HK-2 (cell line): ENCODE measurements at regions not wholly inside any gene's neighbourhood (a gene's known extent, or its start where the extent isn't known, plus 50 kb on each side); places are given as distances from the start of the nearest gene placed in this dataset.
"Not testable (repeated sequence)": the region's sequence is repeated elsewhere in the genome, so short reads cannot be mapped to it uniquely, and the experiment has no call there.

Source experiments
- DNase-seq: peaks from one replicate; pipeline ENCODE4 v3.0.0-alpha.2; 2018; ENCODE audit not compliant: unreplicated experiment

GRCh38 chr5:37962389-37962788, 122.5 kb upstream of the GDNF start:
- no peak for DNase-seq

- DNase-seq: no peak
Observed at GRCh38 chr5:37957218-37957617, 117.4 kb upstream of the GDNF start.

GRCh38 chr5:37955748-37956147, 115.9 kb upstream of the GDNF start:
- DNase-seq: no peak

- no peak for DNase-seq
Observed at GRCh38 chr5:37954561-37954960, 114.7 kb upstream of the GDNF start.

GRCh38 chr5:37951946-37952721, 112.3 kb upstream of the GDNF start:
- no peak for DNase-seq

- no peak for DNase-seq
Observed at GRCh38 chr5:37950436-37950835, 110.6 kb upstream of the GDNF start.

GRCh38 chr5:37945446-37945845, 105.6 kb upstream of the GDNF start:
- no peak for DNase-seq

GRCh38 chr5:37943136-37943535, 103.3 kb upstream of the GDNF start:
- not testable (repeated sequence) for DNase-seq

GRCh38 chr5:37940931-37941623, 101.2 kb upstream of the GDNF start:
- no peak for DNase-seq

GRCh38 chr5:37938861-37939260, 99.0 kb upstream of the GDNF start:
- no peak for DNase-seq

GRCh38 chr5:37938076-37938852, 98.4 kb upstream of the GDNF start:
- DNase-seq: no peak

GRCh38 chr5:37936091-37936490, 96.2 kb upstream of the GDNF start:
- no peak for DNase-seq

- no peak for DNase-seq
Observed at GRCh38 chr5:37933576-37933975, 93.7 kb upstream of the GDNF start.

GRCh38 chr5:37932450-37932849, 92.6 kb upstream of the GDNF start:
- no peak for DNase-seq

- DNase-seq: no peak
Observed at GRCh38 chr5:37931541-37931940, 91.7 kb upstream of the GDNF start.

GRCh38 chr5:37930350-37930749, 90.5 kb upstream of the GDNF start:
- no peak for DNase-seq

- DNase-seq: no peak
Observed at GRCh38 chr5:37929791-37930190, 90.0 kb upstream of the GDNF start.

GRCh38 chr5:37927753-37928152, 87.9 kb upstream of the GDNF start:
- not testable (repeated sequence) for DNase-seq

- no peak for DNase-seq
Observed at GRCh38 chr5:37926732-37927131, 86.9 kb upstream of the GDNF start.

- DNase-seq: no peak
Observed at GRCh38 chr5:37921452-37921851, 81.6 kb upstream of the GDNF start.

GRCh38 chr5:37918424-37918823, 78.6 kb upstream of the GDNF start:
- no peak for DNase-seq

GRCh38 chr5:37916525-37916924, 76.7 kb upstream of the GDNF start:
- no peak for DNase-seq
